Thyroid gland (tissue), 4 donors: ENCODE measurements at regions not wholly inside any gene's neighbourhood (a gene's known extent, or its start where the extent isn't known, plus 50 kb on each side); places are given as distances from the start of the nearest gene placed in this dataset.

Experiments
- DNase-seq, 2 donors: peaks; one replicate each; pipeline ENCODE4 v3.0.0-alpha.2; 2019
- H3K27ac ChIP-seq, 3 donors: fragments of 200-600 bp; sonication (generic); 1 replicate in 2 of 3; 2 replicates in 1 of 3; pipeline ENCODE4 v1.5.1; 2016 to 2019; ENCODE audit warnings: mild to moderate bottlenecking in 1 of 3, moderate library complexity in 1 of 3
- H3K27me3 ChIP-seq: fragments of 200-600 bp; sonication (generic); one replicate; pipeline ENCODE4 v1.5.1; 2019
- H3K36me3 ChIP-seq, 2 donors: fragments of 200-600 bp; sonication (generic); one replicate each; pipeline ENCODE4 v1.5.1; 2016 to 2019
- H3K4me1 ChIP-seq, 2 donors: fragments of 200-600 bp; sonication (generic); one replicate each; pipeline ENCODE4 v1.5.1; 2017 to 2019
- H3K4me3 ChIP-seq, 3 donors: fragments of 200-600 bp; sonication (generic); replicated peaks in 1 of 3; 1 replicate in 2 of 3; 2 replicates in 1 of 3; pipeline ENCODE4 v1.5.1; 2016; ENCODE audit warnings: mild to moderate bottlenecking in 1 of 3
- H3K9me3 ChIP-seq: fragments of 200-600 bp; sonication (generic); one replicate; pipeline ENCODE4 v1.5.1; 2017
- POLR2A ChIP-seq, 2 donors: fragments of 450-650 bp; IDR thresholded peaks; one replicate each; pipeline ENCODE4 v1.6.1; 2017; ENCODE audit warnings: antibody characterized with exemption in 2 of 2, mild to moderate bottlenecking in 2 of 2, moderate library complexity in 1 of 2
- WGBS, 2 donors: methylation state at CpG; one replicate each; pipeline ENCODE4 v1.1.5; 2017; 5-methylcytosine and 5-hydroxymethylcytosine counted together
- intact Hi-C: fragments of 100-400 bp; cut with DNase I; formaldehyde crosslinking; loops from one replicate; pipeline ENCODE4 v1.15.1; 2023
- TF ChIP-seq, protein P1 (sequence below), 6 experiments: fragments of 200-600 bp in 3 of 6; fragments of 450-650 bp in 3 of 6; sonication (generic) in 3 of 6; IDR thresholded peaks; one replicate each; pipeline ENCODE4 v1.5.1; 2016 to 2019; ENCODE audit warnings: antibody characterized with exemption in 6 of 6, mild to moderate bottlenecking in 2 of 6, inconsistent platforms in 1 of 6, moderate library complexity in 1 of 6

DNA sequence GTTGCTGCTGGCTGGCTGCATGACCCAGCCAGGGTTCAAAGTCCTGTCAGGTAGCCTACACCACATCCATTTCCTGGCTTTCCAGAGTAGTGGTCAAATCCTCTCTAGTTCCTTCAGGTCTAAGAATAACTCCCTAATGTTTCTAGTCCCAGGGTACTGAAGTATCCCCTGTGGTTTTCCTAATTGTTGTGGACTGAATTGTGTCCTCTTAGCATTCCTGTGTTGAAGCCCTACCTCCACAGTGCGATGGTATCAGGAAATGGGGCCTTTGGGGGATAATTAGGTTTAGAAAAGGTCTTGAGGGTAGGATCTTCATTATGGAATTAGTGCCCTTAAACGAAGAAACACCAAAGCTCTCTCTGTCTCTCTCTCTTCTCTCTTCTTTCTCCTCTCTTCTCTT, 191.8 kb upstream of the CCNG1 start:
- 47 to 60% methylated on average over 2 of the region's 2 CpGs for WGBS, 2 donors
- no peaks in the 10 kb centered on the region for H3K27me3 ChIP-seq
- H3K36me3 ChIP-seq: no peaks in the 10 kb centered on the region

DNA sequence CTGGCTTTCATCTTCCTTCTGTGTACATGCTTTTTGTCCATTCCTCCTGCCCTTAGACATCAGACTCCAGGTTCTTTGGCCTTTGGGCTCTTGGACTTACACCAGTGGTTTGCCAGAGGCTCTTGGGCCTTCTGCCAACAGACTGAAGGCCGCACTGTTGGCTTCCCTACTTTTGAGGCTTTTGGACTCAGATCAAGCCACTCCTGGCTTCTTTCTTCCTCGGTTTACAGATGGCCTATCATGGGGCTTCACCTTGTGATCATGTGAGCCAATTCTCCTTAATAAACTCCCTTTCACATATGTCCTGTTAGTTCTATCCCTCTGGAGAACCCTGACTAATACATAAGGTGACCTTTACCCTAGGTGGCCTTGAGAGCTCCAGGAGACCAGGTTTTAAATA, 189.1 kb upstream of the CCNG1 start:
- no peaks in the 10 kb centered on the region for H3K9me3 ChIP-seq
- H3K27ac ChIP-seq: no peak overlapping the region
- no peaks in the 10 kb centered on the region for H3K4me1 ChIP-seq
- no peaks in the 10 kb centered on the region for H3K36me3 ChIP-seq
- no peak overlapping the region for H3K4me3 ChIP-seq
- TF ChIP-seq POLR2A (IDR thresholded peaks at IDR 0.05): no peak
- TF ChIP-seq, protein P1, sequence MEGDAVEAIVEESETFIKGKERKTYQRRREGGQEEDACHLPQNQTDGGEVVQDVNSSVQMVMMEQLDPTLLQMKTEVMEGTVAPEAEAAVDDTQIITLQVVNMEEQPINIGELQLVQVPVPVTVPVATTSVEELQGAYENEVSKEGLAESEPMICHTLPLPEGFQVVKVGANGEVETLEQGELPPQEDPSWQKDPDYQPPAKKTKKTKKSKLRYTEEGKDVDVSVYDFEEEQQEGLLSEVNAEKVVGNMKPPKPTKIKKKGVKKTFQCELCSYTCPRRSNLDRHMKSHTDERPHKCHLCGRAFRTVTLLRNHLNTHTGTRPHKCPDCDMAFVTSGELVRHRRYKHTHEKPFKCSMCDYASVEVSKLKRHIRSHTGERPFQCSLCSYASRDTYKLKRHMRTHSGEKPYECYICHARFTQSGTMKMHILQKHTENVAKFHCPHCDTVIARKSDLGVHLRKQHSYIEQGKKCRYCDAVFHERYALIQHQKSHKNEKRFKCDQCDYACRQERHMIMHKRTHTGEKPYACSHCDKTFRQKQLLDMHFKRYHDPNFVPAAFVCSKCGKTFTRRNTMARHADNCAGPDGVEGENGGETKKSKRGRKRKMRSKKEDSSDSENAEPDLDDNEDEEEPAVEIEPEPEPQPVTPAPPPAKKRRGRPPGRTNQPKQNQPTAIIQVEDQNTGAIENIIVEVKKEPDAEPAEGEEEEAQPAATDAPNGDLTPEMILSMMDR (IDR thresholded peaks at IDR 0.05): no peak
- H3K27me3 ChIP-seq: no peaks in the 10 kb centered on the region
- DNase-seq: no peak
- WGBS, 2 donors: 47 to 74% methylated on average over 2 of the region's 2 CpGs
- intact Hi-C loops: no loop called here

More for the DNA sequence above, 191.8 kb upstream of the CCNG1 start:
- H3K4me3 ChIP-seq: no peak overlapping the region
- TF ChIP-seq, protein P1 (IDR thresholded peaks at IDR 0.05): no peak
- TF ChIP-seq POLR2A (IDR thresholded peaks at IDR 0.05): no peak
- intact Hi-C loops: no loop called here
- DNase-seq: no peak
- no peaks in the 10 kb centered on the region for H3K4me1 ChIP-seq
- no peak overlapping the region for H3K27ac ChIP-seq
- no peaks in the 10 kb centered on the region for H3K9me3 ChIP-seq

DNA sequence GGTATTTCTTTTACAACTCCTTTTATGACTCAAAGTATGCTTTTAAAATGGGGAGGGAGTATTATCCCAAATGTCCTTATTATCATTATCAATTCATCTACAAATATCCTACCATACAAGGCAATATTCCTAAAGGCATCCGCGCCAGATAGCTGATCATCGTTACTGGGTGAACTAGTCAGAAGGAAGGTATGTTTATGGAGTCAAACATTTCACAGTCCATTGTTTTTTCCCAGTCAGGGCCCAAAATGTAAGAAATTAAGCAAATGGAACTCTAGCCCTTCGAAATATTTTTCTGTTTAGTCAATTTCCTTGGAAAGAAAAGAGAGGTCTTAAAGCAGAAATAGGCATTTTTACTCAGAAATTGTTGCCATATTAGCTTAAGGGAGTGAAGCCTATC, 188.5 kb upstream of the CCNG1 start:
- Histone ChIP-seq H3K27me3 (no peaks in the 10 kb centered on the region), H3K4me1 (no peaks in the 10 kb centered on the region), H3K4me3 (no peak overlapping the region), H3K27ac (no peak overlapping the region), H3K9me3 (no peaks in the 10 kb centered on the region), H3K36me3 (no peaks in the 10 kb centered on the region)
- TF ChIP-seq POLR2A (IDR thresholded peaks at IDR 0.05): no peak
- WGBS, 2 donors: 90 to 91% methylated on average over 4 of the region's 4 CpGs
- DNase-seq: no peak
- intact Hi-C loops: no loop called here

DNA sequence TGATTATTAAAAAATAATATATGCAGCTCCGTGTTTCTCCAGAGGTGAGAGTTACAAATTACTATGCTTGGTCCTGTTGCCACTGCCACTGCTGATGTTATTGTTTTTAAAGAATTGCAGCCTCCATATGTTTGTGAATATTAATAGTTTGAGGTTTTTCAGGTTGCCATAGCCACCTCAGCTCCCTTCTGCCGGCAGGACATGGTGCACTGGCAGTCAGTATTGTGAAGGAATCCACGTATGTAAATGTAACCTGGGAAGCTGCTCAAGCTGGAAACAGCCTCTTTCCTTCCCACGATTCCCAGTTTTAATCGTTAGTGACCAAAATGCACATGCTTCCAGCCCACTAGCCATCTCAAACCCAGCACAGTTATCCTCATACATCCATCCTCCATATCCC, 184.4 kb upstream of the CCNG1 start:
- TF ChIP-seq, protein P1 (IDR thresholded peaks at IDR 0.05): no peak
- no peak for TF ChIP-seq POLR2A (IDR thresholded peaks at IDR 0.05)
- DNase-seq: no peak
- Histone ChIP-seq H3K4me3 (no peak overlapping the region), H3K9me3 (no peaks in the 10 kb centered on the region), H3K27ac (no peak overlapping the region), H3K4me1 (no peaks in the 10 kb centered on the region), H3K27me3 (no peaks in the 10 kb centered on the region), H3K36me3 (no peaks in the 10 kb centered on the region)
- whole genome bisulfite sequencing, 2 donors: 68 to 72% methylated on average over 5 of the region's 5 CpGs
- intact Hi-C loops: no loop called here

DNA sequence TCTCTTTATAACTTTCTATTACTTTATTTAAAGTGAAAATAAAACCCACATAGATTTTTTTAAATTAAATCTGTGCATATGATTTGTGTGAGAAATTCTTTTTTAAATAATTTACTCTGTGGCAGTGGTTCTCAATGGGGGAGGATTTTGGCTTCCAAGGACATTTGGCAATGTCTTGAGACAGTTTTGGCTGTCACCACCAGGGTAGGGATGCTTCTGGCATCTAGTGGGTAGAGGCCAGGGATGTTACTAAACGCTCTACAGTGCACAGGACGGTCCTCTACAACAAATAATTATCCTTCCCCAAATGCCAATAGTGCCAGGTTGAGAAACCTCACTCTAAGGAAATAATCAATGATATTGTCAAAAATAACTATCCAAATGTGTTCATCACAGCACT, 177.9 kb upstream of the CCNG1 start:
- no peaks in the 10 kb centered on the region for H3K4me1 ChIP-seq
- no peaks in the 10 kb centered on the region for H3K27me3 ChIP-seq
- no peaks in the 10 kb centered on the region for H3K36me3 ChIP-seq
- no peak overlapping the region for H3K4me3 ChIP-seq
- TF ChIP-seq, protein P1 (IDR thresholded peaks at IDR 0.05): no peak
- no peak for TF ChIP-seq POLR2A (IDR thresholded peaks at IDR 0.05)
- intact Hi-C loops: no loop called here
- no peak for DNase-seq
- H3K27ac ChIP-seq: no peak overlapping the region
- no peaks in the 10 kb centered on the region for H3K9me3 ChIP-seq
- 77 to 89% methylated on average over 2 of the region's 2 CpGs for WGBS, 2 donors

DNA sequence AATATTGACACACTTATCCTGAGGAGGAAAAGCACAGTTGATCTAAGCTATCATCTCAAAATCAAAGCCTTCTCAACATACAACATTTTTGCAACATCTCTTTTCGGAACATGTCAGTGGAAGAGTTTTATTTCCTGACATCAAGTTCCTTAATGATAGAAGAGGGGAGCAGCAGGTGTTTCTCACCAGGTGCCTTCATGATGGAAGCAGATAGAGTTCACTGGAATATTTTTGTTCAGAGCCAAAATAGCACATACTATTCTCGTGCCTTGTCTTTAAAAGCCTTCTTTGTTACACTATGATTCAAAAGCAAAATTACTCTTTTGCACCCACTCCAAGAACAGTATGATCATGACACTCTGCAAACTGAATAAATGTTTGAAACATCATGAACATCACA, 176.9 kb upstream of the CCNG1 start:
- no peaks in the 10 kb centered on the region for H3K36me3 ChIP-seq
- no peak for DNase-seq
- no peaks in the 10 kb centered on the region for H3K9me3 ChIP-seq
- 87 to 93% methylated on average over 2 of the region's 2 CpGs for WGBS, 2 donors
- TF ChIP-seq, protein P1 (IDR thresholded peaks at IDR 0.05): no peak
- no peak for TF ChIP-seq POLR2A (IDR thresholded peaks at IDR 0.05)
- no peaks in the 10 kb centered on the region for H3K27me3 ChIP-seq
- intact Hi-C loops: no loop called here
- H3K4me3 ChIP-seq: no peak overlapping the region
- H3K27ac ChIP-seq: no peak overlapping the region
- H3K4me1 ChIP-seq: no peaks in the 10 kb centered on the region
